Central memory CD8-positive, alpha-beta T cell (primary cell): ENCODE measurements at regions not wholly inside any gene's neighbourhood (a gene's known extent, or its start where the extent isn't known, plus 50 kb on each side); places are given as distances from the start of the nearest gene placed in this dataset.

Experiments
- ATAC-seq: fragments of 150-1000 bp; cut with Tn5 transposase; replicated peaks from 2 replicates; pipeline ENCODE4 v1.10.0; 2022; ENCODE audit warnings: mild to moderate bottlenecking, moderate FRiP score, moderate number of reproducible peaks; ENCODE audit not compliant: poor library complexity, severe bottlenecking; ENCODE audit errors: extremely low read depth
- DNase-seq, 2 donors: peaks; one replicate each; pipeline ENCODE4 v3.0.0; 2021; ENCODE audit warnings: low spot score in 2 of 2
- H3K27ac Mint-ChIP-seq: one replicate; pipeline ENCODE4 v1.8.0; 2022; ENCODE audit warnings: low read depth, mild to moderate bottlenecking, moderate library complexity, mixed read lengths
- H3K27me3 Mint-ChIP-seq: one replicate; pipeline ENCODE4 v1.8.0; 2022; ENCODE audit warnings: mixed read lengths
- H3K36me3 Mint-ChIP-seq: one replicate; pipeline ENCODE4 v1.8.0; 2022; ENCODE audit warnings: mild to moderate bottlenecking, moderate library complexity, mixed read lengths; ENCODE audit not compliant: insufficient read depth
- H3K4me1 Mint-ChIP-seq: one replicate; pipeline ENCODE4 v1.8.0; 2022; ENCODE audit warnings: mixed read lengths
- H3K4me3 Mint-ChIP-seq: one replicate; pipeline ENCODE4 v1.8.0; 2022; ENCODE audit warnings: mild to moderate bottlenecking, moderate library complexity, mixed read lengths
- H3K9me3 Mint-ChIP-seq: one replicate; pipeline ENCODE4 v1.8.0; 2022; ENCODE audit warnings: mixed read lengths

DNA sequence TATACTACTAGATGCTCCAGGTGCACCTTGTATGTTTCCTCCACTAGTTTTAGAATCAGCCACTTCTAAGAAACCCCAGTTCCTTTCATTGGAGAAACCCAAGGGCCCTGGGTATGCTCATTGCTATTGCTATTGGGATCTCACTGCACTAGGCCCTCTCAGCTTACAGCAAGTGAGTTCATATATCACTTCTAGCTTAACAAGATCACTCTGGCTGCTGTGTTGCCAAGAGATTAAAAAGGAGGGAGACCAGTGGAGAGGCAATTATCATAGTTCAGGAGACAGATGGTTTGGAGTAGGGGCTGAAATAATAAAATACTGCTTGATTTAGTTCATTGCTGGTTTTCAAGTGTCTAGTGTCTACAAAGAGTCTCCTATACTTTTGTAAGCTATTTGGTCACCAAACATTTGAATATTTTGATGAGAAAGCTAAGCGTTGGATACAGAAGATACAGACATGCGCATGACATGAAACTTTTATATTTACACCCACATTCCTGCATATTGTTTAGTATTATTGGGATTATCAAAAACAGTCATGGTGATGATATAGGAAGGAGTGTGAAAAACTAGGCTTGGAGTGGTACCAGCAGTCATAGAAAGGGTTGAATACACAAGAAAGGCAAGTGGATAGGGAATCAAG is 671.9 kb downstream of the ADGRL2 start:
- no peak overlapping the region for H3K4me3 Mint-ChIP-seq

DNA sequence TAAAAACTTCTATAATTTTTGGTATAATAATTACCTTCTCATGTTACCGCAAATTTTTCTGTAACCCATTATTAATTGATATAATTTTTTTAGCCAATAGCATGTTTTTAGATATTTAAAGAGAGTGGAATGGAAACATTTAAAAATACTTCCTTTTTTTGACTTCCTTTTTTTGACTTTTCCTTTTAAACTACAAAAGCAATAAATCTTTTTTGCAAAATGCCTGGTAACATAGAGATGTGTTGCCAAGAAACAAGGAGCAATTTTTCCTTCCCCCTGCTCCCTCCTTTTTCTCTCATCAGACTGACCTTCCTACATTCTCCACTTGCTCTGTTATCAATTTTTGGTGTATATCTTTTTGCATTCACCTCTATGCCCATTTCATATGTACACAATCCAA is 666.2 kb downstream of the ADGRL2 start:
- H3K9me3 Mint-ChIP-seq = peaks cover 5% of the 10 kb centered on the region
- no peaks in the 10 kb centered on the region for H3K36me3 Mint-ChIP-seq
- no peaks in the 10 kb centered on the region for H3K27me3 Mint-ChIP-seq
- no peak overlapping the region for H3K4me3 Mint-ChIP-seq
- H3K27ac Mint-ChIP-seq = no peak overlapping the region
- no peaks in the 10 kb centered on the region for H3K4me1 Mint-ChIP-seq
- DNase-seq (no peak), ATAC-seq (no peak)

More for the DNA sequence above, 671.9 kb downstream of the ADGRL2 start:
- no peak for ATAC-seq
- Mint-ChIP-seq H3K4me1 (no peaks in the 10 kb centered on the region), H3K27me3 (no peaks in the 10 kb centered on the region), H3K27ac (no peak overlapping the region), H3K36me3 (no peaks in the 10 kb centered on the region), H3K9me3 (peaks cover 10% of the 10 kb centered on the region)
- DNase-seq = no peak

DNA sequence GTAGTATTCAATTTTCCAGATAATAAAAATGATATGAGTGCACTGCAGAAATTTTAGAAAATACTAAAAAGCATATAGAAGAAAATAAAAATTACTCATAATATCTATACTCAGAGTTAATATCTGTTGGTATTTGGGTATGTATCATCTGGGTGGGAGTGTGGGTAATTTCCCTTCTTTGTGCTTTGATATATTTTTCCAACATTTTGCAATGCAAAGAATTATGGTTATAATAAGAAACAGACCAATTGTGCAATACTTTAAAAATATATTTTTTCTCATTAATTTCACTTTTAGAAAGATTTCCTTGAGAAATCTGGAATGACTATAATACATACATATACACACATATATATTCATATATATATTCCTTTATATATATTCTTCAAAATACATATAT is 665.7 kb downstream of the ADGRL2 start:
- no peak overlapping the region for H3K4me3 Mint-ChIP-seq
- no peak for ATAC-seq
- H3K9me3 Mint-ChIP-seq = peaks cover 8% of the 10 kb centered on the region
- no peaks in the 10 kb centered on the region for H3K27me3 Mint-ChIP-seq
- no peak for DNase-seq
- no peak overlapping the region for H3K27ac Mint-ChIP-seq
- H3K4me1 Mint-ChIP-seq = no peaks in the 10 kb centered on the region
- no peaks in the 10 kb centered on the region for H3K36me3 Mint-ChIP-seq

DNA sequence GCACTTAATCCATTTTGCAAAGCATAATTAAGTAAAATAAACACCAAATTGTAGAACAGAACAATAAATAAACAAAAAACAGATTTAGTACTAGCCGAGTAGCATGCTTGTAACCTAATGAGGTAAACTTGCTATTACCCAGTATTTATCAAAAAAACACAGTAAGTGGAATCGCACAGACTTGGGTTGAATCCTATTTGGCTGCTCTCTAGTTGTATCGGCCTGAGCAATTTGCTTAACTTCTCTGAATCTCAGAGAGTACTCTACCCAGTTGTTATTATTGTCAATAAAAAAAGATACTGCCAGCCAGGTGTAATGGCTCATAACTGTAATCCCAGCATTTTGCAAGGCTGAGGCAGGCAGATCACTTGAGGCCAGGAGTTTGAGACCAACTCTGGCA is 664.3 kb downstream of the ADGRL2 start:
- ATAC-seq = no peak
- Mint-ChIP-seq H3K4me1 (no peaks in the 10 kb centered on the region), H3K36me3 (no peaks in the 10 kb centered on the region), H3K27ac (no peak overlapping the region), H3K9me3 (peaks cover 16% of the 10 kb centered on the region), H3K4me3 (no peak overlapping the region), H3K27me3 (no peaks in the 10 kb centered on the region)
- DNase-seq = no peak

DNA sequence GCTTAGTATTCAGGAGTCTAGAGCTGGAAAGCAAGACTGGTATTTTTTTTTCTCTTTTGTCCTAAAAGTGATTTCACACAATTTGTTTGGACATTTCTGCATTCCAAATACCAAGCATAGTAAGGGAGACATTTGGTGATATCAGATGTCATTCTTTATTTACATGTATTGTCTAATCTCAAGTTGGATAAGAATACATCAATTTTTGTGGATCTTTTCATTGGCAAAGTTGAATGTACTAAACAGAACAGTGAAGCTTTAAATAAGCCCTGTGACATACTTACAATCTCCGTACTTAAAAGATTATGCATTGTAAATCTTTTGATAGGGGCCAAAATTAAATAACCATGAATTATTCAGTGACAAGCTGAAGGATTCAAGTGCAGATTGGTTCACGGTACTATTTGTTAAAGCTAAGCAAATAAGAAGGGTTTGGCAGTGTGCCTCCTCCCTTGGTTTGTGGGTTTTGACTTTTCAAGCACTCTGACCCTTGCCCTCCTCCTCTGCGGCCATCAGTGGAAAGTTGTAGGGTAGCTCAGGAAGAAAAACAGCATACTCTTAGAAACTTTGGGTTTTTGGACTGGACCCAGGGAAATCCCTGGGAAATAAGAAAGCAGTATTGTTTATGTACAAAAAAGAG is 663.7 kb downstream of the ADGRL2 start:
- H3K27ac Mint-ChIP-seq = no peak overlapping the region
- DNase-seq = no peak

DNA sequence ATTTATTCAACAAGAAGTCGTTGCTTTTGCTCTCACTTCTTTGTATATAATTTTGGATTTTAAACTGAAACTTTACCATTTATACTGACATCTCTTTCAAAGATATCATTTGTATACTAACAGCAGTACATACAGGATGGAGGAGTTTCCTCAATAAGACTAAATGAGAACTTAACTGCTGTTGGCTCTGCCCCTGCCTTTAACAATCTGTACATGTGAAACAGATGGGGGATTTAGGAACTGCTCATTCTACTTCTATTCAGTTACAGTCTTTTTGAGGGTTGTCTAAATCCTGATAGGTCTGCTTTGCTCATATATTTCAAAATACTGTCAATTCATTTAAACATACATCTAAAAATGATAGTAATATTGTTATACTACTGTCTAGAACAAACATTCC is 663.2 kb downstream of the ADGRL2 start:
- H3K4me3 Mint-ChIP-seq = no peak overlapping the region
- DNase-seq (no peak), ATAC-seq (no peak)

More for the DNA sequence above, 663.7 kb downstream of the ADGRL2 start:
- no peak for ATAC-seq
- no peaks in the 10 kb centered on the region for H3K27me3 Mint-ChIP-seq
- no peak overlapping the region for H3K4me3 Mint-ChIP-seq
- H3K9me3 Mint-ChIP-seq = peaks cover 16% of the 10 kb centered on the region
- H3K36me3 Mint-ChIP-seq = no peaks in the 10 kb centered on the region
- H3K4me1 Mint-ChIP-seq = no peaks in the 10 kb centered on the region

DNA sequence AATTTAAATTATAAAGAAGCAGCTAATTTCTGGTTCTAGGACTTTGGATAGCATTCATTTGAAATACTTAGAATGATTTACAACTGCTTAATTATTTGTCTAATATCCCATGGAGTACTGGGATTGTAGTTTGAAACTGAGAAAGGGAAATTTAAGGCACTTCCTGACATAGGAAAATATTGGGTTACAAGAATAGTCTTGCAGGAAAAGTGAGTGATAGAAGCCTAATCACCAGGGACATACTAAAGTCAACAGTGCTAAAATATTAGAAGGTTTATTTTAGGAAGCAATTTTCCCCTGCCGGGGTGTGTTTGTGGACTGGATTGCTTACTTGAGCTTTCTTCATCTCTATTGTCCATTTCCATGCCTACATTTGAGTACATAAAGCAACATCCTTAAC is 661.6 kb downstream of the ADGRL2 start:
- no peak for ATAC-seq
- Mint-ChIP-seq H3K36me3 (no peaks in the 10 kb centered on the region), H3K27me3 (no peaks in the 10 kb centered on the region), H3K9me3 (peaks cover 25% of the 10 kb centered on the region), H3K4me3 (no peak overlapping the region), H3K4me1 (no peaks in the 10 kb centered on the region), H3K27ac (no peak overlapping the region)
- no peak for DNase-seq

More for the DNA sequence above, 663.2 kb downstream of the ADGRL2 start:
- Mint-ChIP-seq H3K27me3 (no peaks in the 10 kb centered on the region), H3K4me1 (no peaks in the 10 kb centered on the region), H3K27ac (no peak overlapping the region), H3K36me3 (no peaks in the 10 kb centered on the region), H3K9me3 (peaks cover 21% of the 10 kb centered on the region)

DNA sequence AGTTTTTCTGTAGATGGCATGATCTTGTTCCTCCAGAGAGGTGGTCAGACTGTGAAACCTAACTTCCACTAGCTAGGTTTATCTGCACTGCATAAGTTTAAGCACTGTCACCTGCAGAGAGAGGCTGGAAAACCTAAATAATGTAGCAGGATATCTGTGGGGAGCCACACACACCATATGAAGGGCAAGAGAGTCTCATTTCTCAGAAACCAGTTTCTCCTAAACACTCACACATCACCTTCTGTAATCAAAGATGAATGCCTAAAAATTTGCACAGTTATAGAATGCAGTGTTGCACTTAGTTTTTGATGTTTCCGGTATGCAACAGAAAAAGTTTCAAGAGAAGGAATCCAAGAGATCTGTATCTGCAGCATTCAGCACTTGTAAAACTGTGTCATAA is 654.6 kb downstream of the ADGRL2 start:
- no peak overlapping the region for H3K4me3 Mint-ChIP-seq
- no peaks in the 10 kb centered on the region for H3K4me1 Mint-ChIP-seq
- no peak overlapping the region for H3K27ac Mint-ChIP-seq
- DNase-seq (no peak), ATAC-seq (no peak)
- peaks cover 44% of the 10 kb centered on the region for H3K9me3 Mint-ChIP-seq
- no peaks in the 10 kb centered on the region for H3K27me3 Mint-ChIP-seq
- H3K36me3 Mint-ChIP-seq = no peaks in the 10 kb centered on the region

DNA sequence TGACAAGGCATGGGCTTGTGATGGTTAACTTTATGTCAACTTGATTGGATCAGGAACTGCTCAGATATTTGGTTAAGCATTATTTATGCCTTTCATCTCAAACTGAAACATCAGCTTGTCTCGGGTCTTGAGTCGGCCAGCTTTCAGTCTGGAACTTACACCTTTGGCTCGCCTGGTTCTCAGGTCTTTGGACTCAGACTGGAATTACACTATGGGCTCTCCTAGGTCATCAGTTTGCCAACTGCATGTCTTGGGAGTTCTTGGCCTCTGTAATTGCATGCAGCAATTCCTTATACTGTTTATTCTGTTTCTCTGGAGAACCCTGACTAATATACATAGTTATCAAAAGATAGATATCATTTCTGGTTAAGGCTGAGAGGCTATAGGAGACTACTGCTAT is 653.7 kb downstream of the ADGRL2 start:
- Mint-ChIP-seq H3K27me3 (no peaks in the 10 kb centered on the region), H3K4me3 (no peak overlapping the region), H3K36me3 (no peaks in the 10 kb centered on the region), H3K4me1 (no peaks in the 10 kb centered on the region), H3K27ac (no peak overlapping the region), H3K9me3 (peaks cover 44% of the 10 kb centered on the region)
- no peak for ATAC-seq
- no peak for DNase-seq

DNA sequence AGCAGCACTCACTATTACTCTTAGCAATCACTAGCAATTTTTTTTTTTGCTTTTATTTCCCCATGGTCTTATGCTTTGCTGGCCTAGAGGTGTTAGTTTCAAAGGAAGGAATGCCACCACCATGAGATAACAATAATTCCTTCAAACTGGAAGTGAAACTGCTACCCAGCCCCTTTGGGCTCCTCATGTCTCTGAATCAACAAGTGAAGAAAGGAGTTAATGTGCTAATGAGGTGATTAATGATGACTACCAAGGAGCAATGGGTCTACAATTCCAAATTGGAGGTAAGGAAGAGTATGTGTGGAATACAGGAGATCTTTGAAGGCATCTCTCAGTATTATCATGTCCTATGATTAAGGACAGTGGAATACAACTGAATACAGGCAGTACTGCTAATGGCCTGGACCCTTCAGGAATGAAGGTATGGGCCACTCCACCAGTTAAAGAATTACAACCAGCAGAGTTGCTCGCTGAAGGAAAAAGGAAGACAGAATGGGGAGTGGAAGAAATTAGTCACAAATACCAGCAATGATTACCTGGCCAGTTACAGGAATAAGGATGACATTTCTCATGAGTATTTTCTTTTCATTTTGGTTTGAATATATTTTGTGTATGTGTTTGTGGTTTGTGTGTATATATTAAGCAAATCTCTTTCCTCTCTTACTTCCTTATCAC is 652.9 kb downstream of the ADGRL2 start:
- ATAC-seq = no peak

DNA sequence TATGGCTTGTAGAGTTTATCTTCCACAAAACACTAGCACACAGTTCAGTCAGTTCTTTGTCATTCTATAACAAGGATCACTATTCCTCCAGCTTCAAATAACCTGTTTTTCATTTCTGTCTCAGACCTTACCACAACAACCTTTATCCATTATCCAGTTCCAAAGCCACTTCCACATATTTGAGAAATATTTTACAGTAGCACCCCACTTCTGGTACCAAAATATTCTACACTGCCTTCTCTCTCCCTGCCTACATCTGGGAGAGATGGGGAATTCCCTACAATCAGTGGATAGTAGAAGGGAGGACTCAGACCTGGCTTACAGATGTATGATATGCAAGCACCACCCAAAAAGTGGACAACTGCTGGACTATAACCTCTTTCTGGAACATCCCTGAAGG is 651.4 kb downstream of the ADGRL2 start:
- DNase-seq (no peak), ATAC-seq (no peak)
- H3K27me3 Mint-ChIP-seq = no peaks in the 10 kb centered on the region
- no peaks in the 10 kb centered on the region for H3K4me1 Mint-ChIP-seq
- H3K9me3 Mint-ChIP-seq = peaks cover 47% of the 10 kb centered on the region
- no peak overlapping the region for H3K4me3 Mint-ChIP-seq
- no peak overlapping the region for H3K27ac Mint-ChIP-seq
- no peaks in the 10 kb centered on the region for H3K36me3 Mint-ChIP-seq

More for the DNA sequence above, 652.9 kb downstream of the ADGRL2 start:
- DNase-seq = no peak
- no peaks in the 10 kb centered on the region for H3K36me3 Mint-ChIP-seq
- no peaks in the 10 kb centered on the region for H3K4me1 Mint-ChIP-seq
- no peak overlapping the region for H3K27ac Mint-ChIP-seq
- peaks cover 39% of the 10 kb centered on the region for H3K9me3 Mint-ChIP-seq
- no peaks in the 10 kb centered on the region for H3K27me3 Mint-ChIP-seq
- H3K4me3 Mint-ChIP-seq = no peak overlapping the region

DNA sequence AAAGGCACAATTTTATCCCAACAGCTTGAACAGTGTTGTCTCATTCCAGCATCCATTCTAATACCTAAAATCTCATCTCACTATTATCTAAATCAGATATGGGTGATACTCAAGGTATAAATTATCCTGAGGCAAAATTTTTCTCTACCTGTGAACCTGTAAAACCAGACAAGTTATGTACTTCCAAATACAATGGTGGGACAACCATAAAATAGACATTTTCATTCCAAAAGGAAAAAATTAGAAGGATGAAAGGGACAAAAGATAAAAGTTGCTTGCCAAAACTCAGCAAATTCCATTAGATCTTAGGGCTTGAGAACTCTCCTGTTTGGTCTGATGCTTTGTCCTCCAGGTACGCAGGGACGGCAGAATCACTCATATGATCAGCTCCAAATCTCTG is 650.5 kb downstream of the ADGRL2 start:
- no peak for DNase-seq
- Mint-ChIP-seq H3K9me3 (peaks cover 46% of the 10 kb centered on the region), H3K36me3 (no peaks in the 10 kb centered on the region), H3K4me1 (no peaks in the 10 kb centered on the region), H3K27ac (no peak overlapping the region), H3K27me3 (no peaks in the 10 kb centered on the region), H3K4me3 (no peak overlapping the region)
- no peak for ATAC-seq

DNA sequence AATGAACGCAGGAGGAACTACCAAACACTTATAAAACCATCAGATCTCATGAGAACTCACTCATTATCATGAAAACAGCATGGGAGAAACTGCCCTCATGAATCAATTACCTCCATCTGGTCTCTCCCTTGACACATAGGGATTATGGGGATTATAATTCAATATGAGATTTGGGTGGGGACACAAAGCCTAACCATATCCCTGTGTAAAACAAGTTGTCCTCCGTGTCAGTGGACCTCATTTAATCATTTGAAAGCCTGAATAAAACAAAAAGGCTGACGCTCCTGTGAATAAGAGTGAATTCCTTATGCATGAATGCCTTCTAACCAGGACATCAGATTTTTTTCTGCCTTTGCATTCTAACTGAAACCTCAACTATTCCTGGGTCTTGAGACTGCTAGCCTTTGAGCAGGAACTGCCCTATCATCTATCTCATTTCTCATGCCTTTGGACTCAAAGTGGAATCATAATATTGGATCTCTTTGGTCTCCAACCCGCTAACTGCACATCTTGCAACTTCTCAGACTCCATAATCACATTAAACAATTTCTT is 648.8 kb downstream of the ADGRL2 start:
- Mint-ChIP-seq H3K27ac (no peak overlapping the region), H3K4me1 (no peaks in the 10 kb centered on the region), H3K27me3 (no peaks in the 10 kb centered on the region), H3K36me3 (no peaks in the 10 kb centered on the region), H3K4me3 (no peak overlapping the region), H3K9me3 (peaks cover 44% of the 10 kb centered on the region)
- DNase-seq (no peak), ATAC-seq (no peak)
